IPS-NIHi7 (cell line): ENCODE measurements at regions not wholly inside any gene's neighbourhood (a gene's known extent, or its start where the extent isn't known, plus 50 kb on each side); places are given as distances from the start of the nearest gene placed in this dataset.

Experiments used
- DNase-seq: peaks from one replicate; pipeline ENCODE4 v3.0.0; 2012; ENCODE audit warnings: mixed read lengths; ENCODE audit errors: extremely low spot score

GRCh38 chr7:24199978-24200377, 84.0 kb upstream of the NPY start:
- no peak for DNase-seq

- DNase-seq = no peak
Measured at GRCh38 chr7:24200407-24200966, 83.5 kb upstream of the NPY start.

GRCh38 chr7:24201226-24201625, 82.8 kb upstream of the NPY start:
- no peak for DNase-seq

GRCh38 chr7:24212073-24212472, 71.9 kb upstream of the NPY start:
- DNase-seq = no peak

- DNase-seq = no peak
Measured at GRCh38 chr7:24213311-24213710, 70.7 kb upstream of the NPY start.

- no peak for DNase-seq
Measured at GRCh38 chr7:24214670-24215069, 69.3 kb upstream of the NPY start.

GRCh38 chr7:24216576-24217125, 67.3 kb upstream of the NPY start:
- DNase-seq = no peak

GRCh38 chr7:24221500-24221899, 62.5 kb upstream of the NPY start:
- DNase-seq = no peak

- no peak for DNase-seq
Measured at GRCh38 chr7:24227068-24227467, 56.9 kb upstream of the NPY start.

GRCh38 chr7:24227603-24228359, 56.2 kb upstream of the NPY start:
- DNase-seq = no peak

- no peak for DNase-seq
Measured at GRCh38 chr7:24229481-24230226, 54.3 kb upstream of the NPY start.

- DNase-seq = no peak
Measured at GRCh38 chr7:24231493-24231892, 52.5 kb upstream of the NPY start.

GRCh38 chr7:24233386-24233785, 50.6 kb upstream of the NPY start:
- DNase-seq = no peak
